GM23338 (cell line): ENCODE measurements at regions not wholly inside any gene's neighbourhood (a gene's known extent, or its start where the extent isn't known, plus 50 kb on each side); places are given as distances from the start of the nearest gene placed in this dataset.

ENCODE experiments used
- CREB1 ChIP-seq: fragments of 250-450 bp; sonication (Bioruptor Pico); IDR thresholded peaks from 2 replicates; pipeline ENCODE4 v1.5.0; 2020; ENCODE audit warnings: low read depth, mild to moderate bottlenecking, moderate library complexity
- CTCF ChIP-seq, 2 experiments: fragments of 200-600 bp in 1 of 2; sonication (generic) in 1 of 2; conservative IDR thresholded peaks; 2 replicates each; pipeline versions ENCODE4 v1.5.1 to v1.6.1; 2016 to 2017; ENCODE audit warnings: antibody characterized with exemption in 2 of 2, low read depth in 2 of 2, mild to moderate bottlenecking in 2 of 2, moderate library complexity in 1 of 2
- EZH2 ChIP-seq: fragments of 200-600 bp; sonication (generic); IDR thresholded peaks from one replicate; pipeline ENCODE4 v1.8.0; 2017; ENCODE audit warnings: antibody characterized with exemption, mild to moderate bottlenecking, low read depth; ENCODE audit not compliant: unreplicated experiment
- EZH2phosphoT487 ChIP-seq: fragments of 200-600 bp; sonication (generic); IDR thresholded peaks from one replicate; pipeline ENCODE4 v1.8.1; 2018; ENCODE audit warnings: antibody characterized with exemption; ENCODE audit not compliant: unreplicated experiment
- JUNB ChIP-seq: IDR thresholded peaks from one replicate; pipeline ENCODE4 v1.6.1; 2016; ENCODE audit warnings: antibody characterized with exemption; ENCODE audit not compliant: unreplicated experiment
- POLR2AphosphoS5 ChIP-seq: IDR thresholded peaks from 2 replicates; pipeline ENCODE4 v1.6.1; 2016; ENCODE audit warnings: antibody characterized with exemption, low read depth
- STAT1 ChIP-seq: IDR thresholded peaks from one replicate; pipeline ENCODE4 v1.6.1; 2016; ENCODE audit warnings: antibody characterized with exemption; ENCODE audit not compliant: unreplicated experiment
- ZNF114 ChIP-seq: fragments of 250-450 bp; sonication (Bioruptor Pico); IDR thresholded peaks from 2 replicates; pipeline ENCODE4 v1.5.0; 2020; ENCODE audit warnings: mild to moderate bottlenecking, moderate library complexity
- ZNF331 ChIP-seq: fragments of 250-450 bp; sonication (Bioruptor Pico); IDR thresholded peaks from 2 replicates; pipeline ENCODE4 v1.5.0; 2020; ENCODE audit warnings: low read depth, mild to moderate bottlenecking, moderate library complexity
- TF ChIP-seq, protein P1 (sequence below): IDR thresholded peaks from one replicate; pipeline ENCODE4 v1.6.1; 2018; ENCODE audit warnings: antibody characterized with exemption; ENCODE audit not compliant: unreplicated experiment
- TF ChIP-seq, protein P2 (sequence below): IDR thresholded peaks from 2 replicates; pipeline ENCODE4 v1.6.1; 2016; ENCODE audit warnings: antibody characterized with exemption
- TF ChIP-seq, protein P3 (sequence below): fragments of 250-450 bp; sonication (Bioruptor Pico); IDR thresholded peaks from 2 replicates; pipeline ENCODE4 v1.5.0; 2020; ENCODE audit warnings: mild to moderate bottlenecking, moderate library complexity

GRCh38 chr15:77692614-77693013, 59.9 kb upstream of the LINGO1 start:
- no peak for TF ChIP-seq CTCF (conservative IDR thresholded peaks at IDR 0.05; ENCODE audit: low read depth in 2 of 2)
- TF ChIP-seq POLR2AphosphoS5 = no peak
- TF ChIP-seq, protein P1, sequence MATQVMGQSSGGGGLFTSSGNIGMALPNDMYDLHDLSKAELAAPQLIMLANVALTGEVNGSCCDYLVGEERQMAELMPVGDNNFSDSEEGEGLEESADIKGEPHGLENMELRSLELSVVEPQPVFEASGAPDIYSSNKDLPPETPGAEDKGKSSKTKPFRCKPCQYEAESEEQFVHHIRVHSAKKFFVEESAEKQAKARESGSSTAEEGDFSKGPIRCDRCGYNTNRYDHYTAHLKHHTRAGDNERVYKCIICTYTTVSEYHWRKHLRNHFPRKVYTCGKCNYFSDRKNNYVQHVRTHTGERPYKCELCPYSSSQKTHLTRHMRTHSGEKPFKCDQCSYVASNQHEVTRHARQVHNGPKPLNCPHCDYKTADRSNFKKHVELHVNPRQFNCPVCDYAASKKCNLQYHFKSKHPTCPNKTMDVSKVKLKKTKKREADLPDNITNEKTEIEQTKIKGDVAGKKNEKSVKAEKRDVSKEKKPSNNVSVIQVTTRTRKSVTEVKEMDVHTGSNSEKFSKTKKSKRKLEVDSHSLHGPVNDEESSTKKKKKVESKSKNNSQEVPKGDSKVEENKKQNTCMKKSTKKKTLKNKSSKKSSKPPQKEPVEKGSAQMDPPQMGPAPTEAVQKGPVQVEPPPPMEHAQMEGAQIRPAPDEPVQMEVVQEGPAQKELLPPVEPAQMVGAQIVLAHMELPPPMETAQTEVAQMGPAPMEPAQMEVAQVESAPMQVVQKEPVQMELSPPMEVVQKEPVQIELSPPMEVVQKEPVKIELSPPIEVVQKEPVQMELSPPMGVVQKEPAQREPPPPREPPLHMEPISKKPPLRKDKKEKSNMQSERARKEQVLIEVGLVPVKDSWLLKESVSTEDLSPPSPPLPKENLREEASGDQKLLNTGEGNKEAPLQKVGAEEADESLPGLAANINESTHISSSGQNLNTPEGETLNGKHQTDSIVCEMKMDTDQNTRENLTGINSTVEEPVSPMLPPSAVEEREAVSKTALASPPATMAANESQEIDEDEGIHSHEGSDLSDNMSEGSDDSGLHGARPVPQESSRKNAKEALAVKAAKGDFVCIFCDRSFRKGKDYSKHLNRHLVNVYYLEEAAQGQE = no peak
- no peak for TF ChIP-seq EZH2
- no peak for TF ChIP-seq ZNF331 (CRISPR knock-in tag)
- no peak for TF ChIP-seq CREB1 (CRISPR knock-in tag)
- TF ChIP-seq, protein P2, sequence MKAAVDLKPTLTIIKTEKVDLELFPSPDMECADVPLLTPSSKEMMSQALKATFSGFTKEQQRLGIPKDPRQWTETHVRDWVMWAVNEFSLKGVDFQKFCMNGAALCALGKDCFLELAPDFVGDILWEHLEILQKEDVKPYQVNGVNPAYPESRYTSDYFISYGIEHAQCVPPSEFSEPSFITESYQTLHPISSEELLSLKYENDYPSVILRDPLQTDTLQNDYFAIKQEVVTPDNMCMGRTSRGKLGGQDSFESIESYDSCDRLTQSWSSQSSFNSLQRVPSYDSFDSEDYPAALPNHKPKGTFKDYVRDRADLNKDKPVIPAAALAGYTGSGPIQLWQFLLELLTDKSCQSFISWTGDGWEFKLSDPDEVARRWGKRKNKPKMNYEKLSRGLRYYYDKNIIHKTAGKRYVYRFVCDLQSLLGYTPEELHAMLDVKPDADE = no peak
- TF ChIP-seq EZH2phosphoT487 = no peak
- no peak for TF ChIP-seq JUNB
- TF ChIP-seq, protein P3, sequence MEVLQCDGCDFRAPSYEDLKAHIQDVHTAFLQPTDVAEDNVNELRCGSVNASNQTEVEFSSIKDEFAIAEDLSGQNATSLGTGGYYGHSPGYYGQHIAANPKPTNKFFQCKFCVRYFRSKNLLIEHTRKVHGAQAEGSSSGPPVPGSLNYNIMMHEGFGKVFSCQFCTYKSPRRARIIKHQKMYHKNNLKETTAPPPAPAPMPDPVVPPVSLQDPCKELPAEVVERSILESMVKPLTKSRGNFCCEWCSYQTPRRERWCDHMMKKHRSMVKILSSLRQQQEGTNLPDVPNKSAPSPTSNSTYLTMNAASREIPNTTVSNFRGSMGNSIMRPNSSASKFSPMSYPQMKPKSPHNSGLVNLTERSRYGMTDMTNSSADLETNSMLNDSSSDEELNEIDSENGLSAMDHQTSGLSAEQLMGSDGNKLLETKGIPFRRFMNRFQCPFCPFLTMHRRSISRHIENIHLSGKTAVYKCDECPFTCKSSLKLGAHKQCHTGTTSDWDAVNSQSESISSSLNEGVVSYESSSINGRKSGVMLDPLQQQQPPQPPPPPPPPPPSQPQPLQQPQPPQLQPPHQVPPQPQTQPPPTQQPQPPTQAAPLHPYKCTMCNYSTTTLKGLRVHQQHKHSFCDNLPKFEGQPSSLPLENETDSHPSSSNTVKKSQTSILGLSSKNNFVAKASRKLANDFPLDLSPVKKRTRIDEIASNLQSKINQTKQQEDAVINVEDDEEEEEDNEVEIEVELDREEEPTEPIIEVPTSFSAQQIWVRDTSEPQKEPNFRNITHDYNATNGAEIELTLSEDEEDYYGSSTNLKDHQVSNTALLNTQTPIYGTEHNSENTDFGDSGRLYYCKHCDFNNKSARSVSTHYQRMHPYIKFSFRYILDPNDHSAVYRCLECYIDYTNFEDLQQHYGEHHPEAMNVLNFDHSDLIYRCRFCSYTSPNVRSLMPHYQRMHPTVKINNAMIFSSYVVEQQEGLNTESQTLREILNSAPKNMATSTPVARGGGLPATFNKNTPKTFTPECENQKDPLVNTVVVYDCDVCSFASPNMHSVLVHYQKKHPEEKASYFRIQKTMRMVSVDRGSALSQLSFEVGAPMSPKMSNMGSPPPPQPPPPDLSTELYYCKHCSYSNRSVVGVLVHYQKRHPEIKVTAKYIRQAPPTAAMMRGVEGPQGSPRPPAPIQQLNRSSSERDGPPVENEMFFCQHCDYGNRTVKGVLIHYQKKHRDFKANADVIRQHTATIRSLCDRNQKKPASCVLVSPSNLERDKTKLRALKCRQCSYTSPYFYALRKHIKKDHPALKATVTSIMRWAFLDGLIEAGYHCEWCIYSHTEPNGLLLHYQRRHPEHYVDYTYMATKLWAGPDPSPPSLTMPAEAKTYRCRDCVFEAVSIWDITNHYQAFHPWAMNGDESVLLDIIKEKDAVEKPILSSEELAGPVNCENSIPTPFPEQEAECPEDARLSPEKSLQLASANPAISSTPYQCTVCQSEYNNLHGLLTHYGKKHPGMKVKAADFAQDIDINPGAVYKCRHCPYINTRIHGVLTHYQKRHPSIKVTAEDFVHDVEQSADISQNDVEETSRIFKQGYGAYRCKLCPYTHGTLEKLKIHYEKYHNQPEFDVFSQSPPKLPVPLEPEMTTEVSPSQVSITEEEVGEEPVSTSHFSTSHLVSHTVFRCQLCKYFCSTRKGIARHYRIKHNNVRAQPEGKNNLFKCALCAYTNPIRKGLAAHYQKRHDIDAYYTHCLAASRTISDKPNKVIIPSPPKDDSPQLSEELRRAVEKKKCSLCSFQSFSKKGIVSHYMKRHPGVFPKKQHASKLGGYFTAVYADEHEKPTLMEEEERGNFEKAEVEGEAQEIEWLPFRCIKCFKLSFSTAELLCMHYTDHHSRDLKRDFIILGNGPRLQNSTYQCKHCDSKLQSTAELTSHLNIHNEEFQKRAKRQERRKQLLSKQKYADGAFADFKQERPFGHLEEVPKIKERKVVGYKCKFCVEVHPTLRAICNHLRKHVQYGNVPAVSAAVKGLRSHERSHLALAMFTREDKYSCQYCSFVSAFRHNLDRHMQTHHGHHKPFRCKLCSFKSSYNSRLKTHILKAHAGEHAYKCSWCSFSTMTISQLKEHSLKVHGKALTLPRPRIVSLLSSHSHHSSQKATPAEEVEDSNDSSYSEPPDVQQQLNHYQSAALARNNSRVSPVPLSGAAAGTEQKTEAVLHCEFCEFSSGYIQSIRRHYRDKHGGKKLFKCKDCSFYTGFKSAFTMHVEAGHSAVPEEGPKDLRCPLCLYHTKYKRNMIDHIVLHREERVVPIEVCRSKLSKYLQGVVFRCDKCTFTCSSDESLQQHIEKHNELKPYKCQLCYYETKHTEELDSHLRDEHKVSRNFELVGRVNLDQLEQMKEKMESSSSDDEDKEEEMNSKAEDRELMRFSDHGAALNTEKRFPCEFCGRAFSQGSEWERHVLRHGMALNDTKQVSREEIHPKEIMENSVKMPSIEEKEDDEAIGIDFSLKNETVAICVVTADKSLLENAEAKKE (CRISPR knock-in tag) = no peak
- no peak for TF ChIP-seq STAT1
- TF ChIP-seq ZNF114 (CRISPR knock-in tag) = no peak
